ENCODE measurements at regions not wholly inside any gene's neighbourhood (a gene's known extent, or its start where the extent isn't known, plus 50 kb on each side); places are given as distances from the start of the nearest gene placed in this dataset.

- no peak for DNase-seq (ENCODE audit: low read depth)
- H3K4me3 ChIP-seq (ENCODE audit: control insufficient read depth, low read depth, low read length): no peak overlapping the region
- TF ChIP-seq, protein P1, sequence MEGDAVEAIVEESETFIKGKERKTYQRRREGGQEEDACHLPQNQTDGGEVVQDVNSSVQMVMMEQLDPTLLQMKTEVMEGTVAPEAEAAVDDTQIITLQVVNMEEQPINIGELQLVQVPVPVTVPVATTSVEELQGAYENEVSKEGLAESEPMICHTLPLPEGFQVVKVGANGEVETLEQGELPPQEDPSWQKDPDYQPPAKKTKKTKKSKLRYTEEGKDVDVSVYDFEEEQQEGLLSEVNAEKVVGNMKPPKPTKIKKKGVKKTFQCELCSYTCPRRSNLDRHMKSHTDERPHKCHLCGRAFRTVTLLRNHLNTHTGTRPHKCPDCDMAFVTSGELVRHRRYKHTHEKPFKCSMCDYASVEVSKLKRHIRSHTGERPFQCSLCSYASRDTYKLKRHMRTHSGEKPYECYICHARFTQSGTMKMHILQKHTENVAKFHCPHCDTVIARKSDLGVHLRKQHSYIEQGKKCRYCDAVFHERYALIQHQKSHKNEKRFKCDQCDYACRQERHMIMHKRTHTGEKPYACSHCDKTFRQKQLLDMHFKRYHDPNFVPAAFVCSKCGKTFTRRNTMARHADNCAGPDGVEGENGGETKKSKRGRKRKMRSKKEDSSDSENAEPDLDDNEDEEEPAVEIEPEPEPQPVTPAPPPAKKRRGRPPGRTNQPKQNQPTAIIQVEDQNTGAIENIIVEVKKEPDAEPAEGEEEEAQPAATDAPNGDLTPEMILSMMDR (conservative IDR thresholded peaks at IDR 0.05; ENCODE audit: control insufficient read depth, insufficient read depth, low read depth, low read length): no peak
These were observed 262.1 kb downstream of the IGSF11 start for GRCh38 chr3:118772547-118773011.

GRCh38 chr3:118775021-118775420 is 259.6 kb downstream of the IGSF11 start:
- no peak overlapping the region for H3K4me3 ChIP-seq (ENCODE audit: control insufficient read depth, low read depth, low read length)
- DNase-seq (ENCODE audit: low read depth): no peak
- TF ChIP-seq, protein P1 (conservative IDR thresholded peaks at IDR 0.05; ENCODE audit: control insufficient read depth, insufficient read depth, low read depth, low read length): no peak

DNA sequence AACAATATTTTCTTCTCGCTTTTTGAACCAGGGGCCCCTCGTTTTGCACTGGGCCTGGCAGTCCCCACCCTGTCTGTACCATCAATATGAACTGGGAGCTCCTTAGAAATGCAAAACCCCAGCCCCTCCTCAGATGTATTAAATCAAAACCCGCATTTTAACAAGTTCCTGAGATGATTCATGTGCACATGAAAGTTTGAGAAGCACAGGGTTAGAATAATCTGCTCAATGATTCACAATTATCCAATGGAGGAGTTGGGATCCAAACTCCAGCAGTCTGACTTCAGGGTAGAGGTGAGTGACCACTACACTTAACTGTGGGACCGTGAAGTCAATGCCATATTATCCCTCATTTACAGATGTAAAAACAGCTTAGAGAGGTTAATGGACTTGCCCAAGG is 256.4 kb downstream of the IGSF11 start:
- H3K4me3 ChIP-seq (ENCODE audit: control insufficient read depth, low read depth, low read length): no peak overlapping the region
- no peak for DNase-seq (ENCODE audit: low read depth)
- TF ChIP-seq, protein P1 (conservative IDR thresholded peaks at IDR 0.05; ENCODE audit: control insufficient read depth, insufficient read depth, low read depth, low read length): no peak

- no peak overlapping the region for H3K4me3 ChIP-seq (ENCODE audit: control insufficient read depth, low read depth, low read length)
- no peak for DNase-seq (ENCODE audit: low read depth)
- TF ChIP-seq, protein P1 (conservative IDR thresholded peaks at IDR 0.05; ENCODE audit: control insufficient read depth, insufficient read depth, low read depth, low read length): no peak
These were observed 253.4 kb downstream of the IGSF11 start for GRCh38 chr3:118781232-118781631.

DNA sequence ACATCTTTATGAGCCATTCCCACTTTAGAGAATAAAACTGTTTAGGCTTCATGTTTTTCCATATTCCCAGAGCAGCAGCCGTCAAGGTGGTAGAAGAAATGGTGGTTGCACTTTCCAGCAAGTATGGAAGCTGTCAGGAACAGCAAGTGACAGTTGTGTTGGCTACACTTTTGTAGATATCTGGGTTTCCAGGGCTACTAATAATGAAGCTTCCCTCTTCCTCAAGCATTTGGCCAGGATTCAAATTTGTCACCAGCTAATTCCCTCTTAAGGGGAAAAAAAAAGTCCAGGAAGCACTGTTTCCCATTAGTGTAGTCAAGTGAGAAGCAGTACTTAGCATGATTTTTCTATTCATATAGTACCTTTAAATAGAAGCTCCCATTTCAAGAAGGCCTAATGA is 252.8 kb downstream of the IGSF11 start:
- H3K4me3 ChIP-seq (ENCODE audit: control insufficient read depth, low read depth, low read length): no peak overlapping the region
- TF ChIP-seq, protein P1 (conservative IDR thresholded peaks at IDR 0.05; ENCODE audit: control insufficient read depth, insufficient read depth, low read depth, low read length): no peak
- no peak for DNase-seq (ENCODE audit: low read depth)

DNA sequence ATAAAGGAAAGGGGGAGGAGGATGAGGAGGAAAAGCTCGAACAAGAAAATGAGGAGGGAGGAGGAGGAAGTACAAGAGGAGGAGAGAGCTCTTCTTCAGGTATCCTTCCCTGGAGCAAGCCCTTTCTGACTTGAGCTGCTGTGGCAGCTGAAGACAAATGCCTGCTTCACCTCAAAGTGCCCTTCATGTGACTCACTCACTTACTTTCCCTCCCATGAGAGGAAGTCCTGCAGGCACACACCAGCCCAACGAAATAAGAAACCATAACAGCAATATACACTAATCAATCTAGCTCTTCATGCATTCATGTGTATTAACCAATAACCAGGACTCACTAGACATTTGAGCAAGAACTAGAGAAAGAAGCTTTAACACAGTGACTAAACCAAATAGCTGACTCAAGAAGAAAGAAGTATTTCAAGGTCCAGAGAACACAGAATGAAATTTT is 251.9 kb downstream of the IGSF11 start:
- no peak overlapping the region for H3K4me3 ChIP-seq (ENCODE audit: control insufficient read depth, low read depth, low read length)
- TF ChIP-seq, protein P1 (conservative IDR thresholded peaks at IDR 0.05; ENCODE audit: control insufficient read depth, insufficient read depth, low read depth, low read length): no peak
- DNase-seq (ENCODE audit: low read depth): no peak

GRCh38 chr3:118785415-118785814 is 249.2 kb downstream of the IGSF11 start:
- no peak for DNase-seq (ENCODE audit: low read depth)
- no peak overlapping the region for H3K4me3 ChIP-seq (ENCODE audit: control insufficient read depth, low read depth, low read length)
- TF ChIP-seq, protein P1 (conservative IDR thresholded peaks at IDR 0.05; ENCODE audit: control insufficient read depth, insufficient read depth, low read depth, low read length): no peak

Measured in fibroblast of mammary gland (primary cell).